ENCODE measurements at regions not wholly inside any gene's neighbourhood (a gene's known extent, or its start where the extent isn't known, plus 50 kb on each side); places are given as distances from the start of the nearest gene placed in this dataset.

GRCh38 chr7:112907658-112908057 lies 117.5 kb upstream of the TMEM168 start:
- no peak for TF ChIP-seq TAF1 (IDR thresholded peaks at IDR 0.05; ENCODE audit: borderline replicate concordance, insufficient read depth, low read length)
- no peak for TF ChIP-seq SIN3A (IDR thresholded peaks at IDR 0.05; ENCODE audit: borderline replicate concordance, insufficient read depth, low read length)
- TF ChIP-seq FOXP2 (optimal IDR thresholded peaks at IDR 0.05; ENCODE audit: borderline replicate concordance, extremely low read depth, extremely low read length, insufficient read depth): no peak
- no peak for TF ChIP-seq REST (IDR thresholded peaks at IDR 0.05; ENCODE audit: insufficient read depth in 1 of 2, low read depth in 2 of 2, low read length in 2 of 2)
- TF ChIP-seq POLR2AphosphoS5 (IDR thresholded peaks at IDR 0.05; ENCODE audit: low read depth, low read length): no peak

DNA sequence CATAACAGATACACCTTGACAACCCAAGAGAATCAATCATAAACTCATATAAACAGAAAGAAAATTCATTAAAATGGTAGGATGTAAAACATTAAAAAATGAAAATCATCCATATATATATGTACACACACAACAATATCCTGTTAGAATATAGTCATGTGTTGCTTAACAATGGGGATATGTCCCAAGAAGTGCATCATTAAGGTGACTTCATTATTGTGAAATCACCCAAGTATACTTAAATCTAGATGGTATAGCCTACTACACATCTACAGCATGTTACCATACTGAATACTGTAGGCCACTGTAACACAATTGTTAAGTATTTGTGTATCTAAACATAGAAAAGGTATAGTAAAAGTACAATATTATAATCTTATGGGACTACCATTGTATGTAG lies 115.8 kb upstream of the TMEM168 start:
- TF ChIP-seq POLR2AphosphoS5 (IDR thresholded peaks at IDR 0.05; ENCODE audit: low read depth, low read length): no peak
- no peak for TF ChIP-seq TAF1 (IDR thresholded peaks at IDR 0.05; ENCODE audit: borderline replicate concordance, insufficient read depth, low read length)
- no peak for TF ChIP-seq SIN3A (IDR thresholded peaks at IDR 0.05; ENCODE audit: borderline replicate concordance, insufficient read depth, low read length)
- no peak for TF ChIP-seq REST (IDR thresholded peaks at IDR 0.05; ENCODE audit: insufficient read depth in 1 of 2, low read depth in 2 of 2, low read length in 2 of 2)
- no peak for TF ChIP-seq FOXP2 (optimal IDR thresholded peaks at IDR 0.05; ENCODE audit: borderline replicate concordance, extremely low read depth, extremely low read length, insufficient read depth)

- TF ChIP-seq SIN3A (IDR thresholded peaks at IDR 0.05; ENCODE audit: borderline replicate concordance, insufficient read depth, low read length) (no peak), REST (IDR thresholded peaks at IDR 0.05; ENCODE audit: insufficient read depth in 1 of 2, low read depth in 2 of 2, low read length in 2 of 2) (no peak), FOXP2 (optimal IDR thresholded peaks at IDR 0.05; ENCODE audit: borderline replicate concordance, extremely low read depth, extremely low read length, insufficient read depth) (no peak), POLR2AphosphoS5 (IDR thresholded peaks at IDR 0.05; ENCODE audit: low read depth, low read length) (no peak), TAF1 (IDR thresholded peaks at IDR 0.05; ENCODE audit: borderline replicate concordance, insufficient read depth, low read length) (no peak)
These were observed 115.2 kb upstream of the TMEM168 start for GRCh38 chr7:112905413-112905812.

GRCh38 chr7:112898432-112899290 lies 108.5 kb upstream of the TMEM168 start:
- TF ChIP-seq FOXP2 (optimal IDR thresholded peaks at IDR 0.05; ENCODE audit: borderline replicate concordance, extremely low read depth, extremely low read length, insufficient read depth): no peak
- TF ChIP-seq TAF1 (IDR thresholded peaks at IDR 0.05; ENCODE audit: borderline replicate concordance, insufficient read depth, low read length): no peak
- no peak for TF ChIP-seq SIN3A (IDR thresholded peaks at IDR 0.05; ENCODE audit: borderline replicate concordance, insufficient read depth, low read length)
- no peak for TF ChIP-seq REST (IDR thresholded peaks at IDR 0.05; ENCODE audit: insufficient read depth in 1 of 2, low read depth in 2 of 2, low read length in 2 of 2)
- TF ChIP-seq POLR2AphosphoS5 (IDR thresholded peaks at IDR 0.05; ENCODE audit: low read depth, low read length): no peak
